H1 (cell line): ENCODE measurements at regions not wholly inside any gene's neighbourhood (a gene's known extent, or its start where the extent isn't known, plus 50 kb on each side); places are given as distances from the start of the nearest gene placed in this dataset.

Source experiments
- CTCF ChIA-PET: fragments of 300-600 bp; sonication (Branson Sonifier 250); formaldehyde crosslinking; loops from one replicate; lab custom pipeline; 2021; ENCODE audit not compliant: partially characterized antibody; lab: Charles Lee
- POLR2A ChIA-PET: fragments of 300-600 bp; sonication (Branson Sonifier 250); formaldehyde crosslinking; loops from one replicate; lab custom pipeline; 2021; ENCODE audit warnings: inconsistent platforms; ENCODE audit not compliant: partially characterized antibody; lab: Charles Lee
- DNase-seq, 2 experiments: peaks; one replicate each; pipeline versions ENCODE4 v3.0.0 to v3.0.0-alpha.2; 2010 to 2022; ENCODE audit warnings: low spot score in 2 of 2, low read depth in 1 of 2, mixed read lengths in 1 of 2
- FAIRE-seq: peaks from 2 replicates; lab custom pipeline; 2011; peaks lifted over from hg19 to GRCh38; lab: Jason Lieb, UNC
- H2AFZ ChIP-seq: 2 replicates; pipeline ENCODE4 v1.8.1; 2012; ENCODE audit warnings: low read length, inconsistent platforms
- H2AK5ac ChIP-seq: 2 replicates; pipeline ENCODE4 v1.6.1; 2013; ENCODE audit warnings: low read depth, low read length
- H2BK120ac ChIP-seq: replicated peaks from 2 replicates; pipeline ENCODE3; 2013; ENCODE audit warnings: low read depth, low read length, inconsistent platforms
- H2BK12ac ChIP-seq: 2 replicates; pipeline ENCODE4 v1.6.1; 2013; ENCODE audit warnings: low read depth, low read length
- H2BK15ac ChIP-seq: 2 replicates; pipeline ENCODE4 v1.6.1; 2013; ENCODE audit warnings: low read length
- H2BK20ac ChIP-seq: 2 replicates; pipeline ENCODE4 v1.6.1; 2013; ENCODE audit warnings: low read length
- H2BK5ac ChIP-seq: 2 replicates; pipeline ENCODE4 v1.6.1; 2013; ENCODE audit warnings: low read depth, low read length
- H3K14ac ChIP-seq: 2 replicates; pipeline ENCODE4 v1.6.1; 2013; ENCODE audit warnings: inconsistent platforms; ENCODE audit not compliant: insufficient read length
- H3K18ac ChIP-seq: 2 replicates; pipeline ENCODE4 v1.6.1; 2013; ENCODE audit warnings: low read length; ENCODE audit errors: extremely low read depth
- H3K23ac ChIP-seq: 2 replicates; pipeline ENCODE4 v1.6.1; 2013; ENCODE audit warnings: inconsistent platforms; ENCODE audit not compliant: insufficient read length
- H3K23me2 ChIP-seq: 2 replicates; pipeline ENCODE4 v1.6.1; 2013; ENCODE audit warnings: low read depth, low read length
- H3K27ac ChIP-seq: 2 replicates; pipeline ENCODE4 v1.6.1; 2011; ENCODE audit warnings: low read depth, low read length, inconsistent platforms
- H3K27me3 ChIP-seq, 4 experiments: replicated peaks in 1 of 4; 1 replicate in 1 of 4; 2 replicates in 3 of 4; pipeline versions ENCODE4 v1.6.1 to v1.8.1; 2011 to 2013; ENCODE audit warnings: low read length in 3 of 4, mild to moderate bottlenecking in 3 of 4, inconsistent platforms in 2 of 4, mixed read lengths in 2 of 4, moderate library complexity in 1 of 4; ENCODE audit not compliant: control insufficient read depth in 3 of 4, insufficient read depth in 3 of 4; ENCODE audit errors: extremely low read depth in 1 of 4
- H3K36me3 ChIP-seq, 4 experiments: 2 replicates each; pipeline versions ENCODE4 v1.6.1 to v1.8.1; 2011 to 2013; ENCODE audit warnings: mild to moderate bottlenecking in 4 of 4, low read length in 3 of 4, moderate library complexity in 2 of 4, control low read depth in 1 of 4, inconsistent platforms in 1 of 4; ENCODE audit not compliant: insufficient read depth in 4 of 4, control insufficient read depth in 2 of 4
- H3K4ac ChIP-seq: replicated peaks from 2 replicates; pipeline ENCODE3; 2013; ENCODE audit warnings: low read length, low read depth, mixed read lengths, inconsistent platforms; ENCODE audit not compliant: insufficient read length
- H3K4me1 ChIP-seq, 4 experiments: replicated peaks in 1 of 4; 1 replicate in 1 of 4; 2 replicates in 3 of 4; pipeline versions ENCODE4 v1.6.1 to v1.8.1; 2011 to 2013; ENCODE audit warnings: low read length in 3 of 4, inconsistent platforms in 2 of 4, mixed read lengths in 1 of 4; ENCODE audit not compliant: insufficient read depth in 4 of 4, control insufficient read depth in 3 of 4
- H3K4me2 ChIP-seq, 2 experiments: 2 replicates each; pipeline versions ENCODE4 v1.6.1 to v1.8.1; 2011 to 2013; ENCODE audit warnings: low read depth in 2 of 2, low read length in 2 of 2, control low read depth in 1 of 2, inconsistent platforms in 1 of 2, mild to moderate bottlenecking in 1 of 2; ENCODE audit not compliant: insufficient read depth in 1 of 2
- H3K4me3 ChIP-seq, 4 experiments: fragments of 200-600, 300-600 bp in 1 of 4; sonication (generic), shearing (Covaris generic), sonication (Bioruptor Twin) in 1 of 4; 2 replicates each; pipeline versions ENCODE4 v1.5.1 to v1.8.1; 2011 to 2016; ENCODE audit warnings: low read length in 4 of 4, low read depth in 3 of 4, control low read depth in 2 of 4, inconsistent platforms in 2 of 4, mild to moderate bottlenecking in 2 of 4, mixed read lengths in 1 of 4, moderate library complexity in 1 of 4; ENCODE audit not compliant: insufficient read depth in 2 of 4; ENCODE audit errors: extremely low read depth in 1 of 4
- H3K56ac ChIP-seq: replicated peaks from 2 replicates; pipeline ENCODE3; 2013; ENCODE audit warnings: low read depth, mild to moderate bottlenecking, mixed read lengths, low read length, inconsistent platforms; ENCODE audit not compliant: insufficient read length
- H3K79me1 ChIP-seq: 2 replicates; pipeline ENCODE4 v1.6.1; 2013; ENCODE audit warnings: low read depth, low read length, control low read depth
- H3K79me2 ChIP-seq, 2 experiments: 2 replicates each; pipeline versions ENCODE4 v1.6.1 to v1.8.1; 2012 to 2013; ENCODE audit warnings: low read length in 2 of 2, mild to moderate bottlenecking in 2 of 2, inconsistent platforms in 1 of 2; ENCODE audit not compliant: insufficient read depth in 2 of 2, control insufficient read depth in 1 of 2
- H3K9ac ChIP-seq, 4 experiments: replicated peaks in 1 of 4; 1 replicate in 1 of 4; 2 replicates in 3 of 4; pipeline versions ENCODE4 v1.6.1 to v1.8.1; 2011 to 2013; ENCODE audit warnings: low read depth in 3 of 4, low read length in 3 of 4, control low read depth in 2 of 4, mild to moderate bottlenecking in 2 of 4, moderate library complexity in 2 of 4, inconsistent platforms in 1 of 4; ENCODE audit errors: extremely low read depth in 1 of 4
- H3K9me3 ChIP-seq, 2 experiments: 2 replicates each; pipeline versions ENCODE4 v1.6.1 to v1.8.1; 2012 to 2013; ENCODE audit warnings: mild to moderate bottlenecking in 2 of 2, moderate library complexity in 2 of 2, control low read depth in 1 of 2, inconsistent platforms in 1 of 2, low read depth in 1 of 2, low read length in 1 of 2, mixed read lengths in 1 of 2; ENCODE audit not compliant: insufficient read depth in 2 of 2
- H4K20me1 ChIP-seq, 2 experiments: replicated peaks in 1 of 2; 2 replicates each; pipeline versions ENCODE3 to v1.8.1; 2011 to 2013; ENCODE audit warnings: inconsistent platforms in 2 of 2, low read length in 2 of 2, mild to moderate bottlenecking in 1 of 2; ENCODE audit not compliant: insufficient read depth in 2 of 2, control insufficient read depth in 1 of 2
- H4K5ac ChIP-seq: 2 replicates; pipeline ENCODE4 v1.6.1; 2013; ENCODE audit warnings: low read length, low read depth, mixed read lengths, inconsistent platforms; ENCODE audit not compliant: insufficient read length
- H4K8ac ChIP-seq: 2 replicates; pipeline ENCODE4 v1.8.0; 2013; ENCODE audit warnings: mild to moderate bottlenecking, moderate library complexity, low read length, inconsistent platforms; ENCODE audit not compliant: insufficient read depth; ENCODE audit errors: extremely low read depth
- H4K91ac ChIP-seq: replicated peaks from 2 replicates; pipeline ENCODE3; 2013; ENCODE audit warnings: low read length, mixed read lengths, inconsistent platforms; ENCODE audit not compliant: insufficient read length
- CEBPB ChIP-seq: IDR thresholded peaks from 2 replicates; pipeline ENCODE4 v1.6.1; 2012; ENCODE audit warnings: low read depth, low read length
- JUN ChIP-seq: IDR thresholded peaks from 2 replicates; pipeline ENCODE4 v1.6.1; 2011; ENCODE audit warnings: low read depth, mild to moderate bottlenecking, improper control_type of control experiment, low read length
- KDM1A ChIP-seq: fragments of 200-600, 300-600 bp; sonication (generic); IDR thresholded peaks from 2 replicates; pipeline ENCODE4 v1.7.1; 2016; ENCODE audit warnings: mild to moderate bottlenecking, low read length, borderline replicate concordance
- POLR2A ChIP-seq, 2 experiments: IDR thresholded peaks; 1 replicate in 1 of 2; 2 replicates in 1 of 2; pipeline ENCODE4 v1.6.1; 2011; ENCODE audit warnings: low read depth in 2 of 2, low read length in 2 of 2, mild to moderate bottlenecking in 2 of 2; ENCODE audit errors: control extremely low read depth in 1 of 2
- POLR2AphosphoS5 ChIP-seq: IDR thresholded peaks from 2 replicates; pipeline ENCODE4 v1.6.1; 2011; ENCODE audit warnings: low read depth, low read length
- POU5F1 ChIP-seq: IDR thresholded peaks from 2 replicates; pipeline ENCODE4 v1.6.1; 2011; ENCODE audit warnings: low read depth, mild to moderate bottlenecking, low read length, moderate library complexity
- SRF ChIP-seq: IDR thresholded peaks from 2 replicates; pipeline ENCODE4 v1.6.1; 2011; ENCODE audit warnings: mild to moderate bottlenecking, low read depth, low read length, moderate library complexity
- TAF1 ChIP-seq: IDR thresholded peaks from 2 replicates; pipeline ENCODE4 v1.6.1; 2011; ENCODE audit warnings: mild to moderate bottlenecking, low read depth, low read length
- YY1 ChIP-seq: IDR thresholded peaks from 2 replicates; pipeline ENCODE4 v1.6.1; 2011; ENCODE audit warnings: low read depth, mild to moderate bottlenecking, low read length

GRCh38 chr11:96456111-96456510 is 66.3 kb downstream of the JRKL start:
- peak overlapping the region; percentile 10 to 39; a peak in 3 of 4 replicates for H3K4me2 ChIP-seq
- no peak overlapping the region for H3K23ac ChIP-seq
- H4K8ac ChIP-seq = no peak overlapping the region
- no peak overlapping the region for H4K5ac ChIP-seq
- H3K4me3 ChIP-seq = peak overlapping the region in 1 of 4 experiments; percentile 20; a peak in 1 of 8 replicates
- no peak overlapping the region for H2BK120ac ChIP-seq
- peaks cover 0 to 3% (median 0%) of the 10 kb centered on the region in 4 experiments; a peak in 2 of 7 replicates for H3K4me1 ChIP-seq
- no peak overlapping the region for H2AFZ ChIP-seq
- H3K79me1 ChIP-seq = no peaks in the 10 kb centered on the region
- H2BK5ac ChIP-seq = peak overlapping the region; percentile 83; the same call in 1 of the 2 replicates
- H3K18ac ChIP-seq = 0 out of 2 replicates have a peak overlapping the region, but pooled peaks have one; percentile 62
- no peak overlapping the region for H3K27ac ChIP-seq
- H3K36me3 ChIP-seq = no peaks in the 10 kb centered on the region; a peak in 2 of 8 replicates
- CTCF ChIA-PET = no interaction called here
- FAIRE-seq (peak; percentile 70), DNase-seq (no peak)
- no peaks in the 10 kb centered on the region for H3K79me2 ChIP-seq
- H3K4ac ChIP-seq = no peak overlapping the region
- H3K56ac ChIP-seq = no peak overlapping the region
- H2BK12ac ChIP-seq = peak overlapping the region; percentile 31; the same call in 1 of the 2 replicates
- H2BK15ac ChIP-seq = no peak overlapping the region
- H2AK5ac ChIP-seq = no peak overlapping the region
- H3K27me3 ChIP-seq = no peaks in the 10 kb centered on the region
- no peaks in the 10 kb centered on the region for H4K20me1 ChIP-seq
- POLR2A ChIA-PET = no interaction called here
- H3K9ac ChIP-seq = no peak overlapping the region
- peaks cover 0 to 6% of the 10 kb centered on the region in 2 experiments; a peak in 3 of 4 replicates for H3K9me3 ChIP-seq
- H3K14ac ChIP-seq = no peak overlapping the region
- H2BK20ac ChIP-seq = peak overlapping the region; percentile 87
- H4K91ac ChIP-seq = peak overlapping the region; percentile 29
- H3K23me2 ChIP-seq = no peaks in the 10 kb centered on the region
- TF ChIP-seq SRF = no peak
- no peak for TF ChIP-seq CEBPB
- TF ChIP-seq JUN = no peak
- no peak for TF ChIP-seq POLR2A (IDR thresholded peaks at IDR 0.05; ENCODE audit: control extremely low read depth in 1 of 2, low read depth in 2 of 2, low read length in 2 of 2)
- TF ChIP-seq POU5F1 = 0 out of 2 replicates have a peak, but pooled peaks have one; percentile 36
- no peak for TF ChIP-seq KDM1A
- no peak for TF ChIP-seq POLR2AphosphoS5
- peak; percentile 26; the same call in 1 of the 2 replicates for TF ChIP-seq YY1
- no peak for TF ChIP-seq TAF1
